Panc1 (cell line): ENCODE measurements at regions not wholly inside any gene's neighbourhood (a gene's known extent, or its start where the extent isn't known, plus 50 kb on each side); places are given as distances from the start of the nearest gene placed in this dataset.

Source experiments
- POLR2AphosphoS5 ChIP-seq: IDR thresholded peaks from 2 replicates; pipeline ENCODE4 v1.6.1; 2012; ENCODE audit warnings: mild to moderate bottlenecking, low read depth, low read length, moderate library complexity
- REST ChIP-seq, 2 experiments: IDR thresholded peaks; 2 replicates each; pipeline ENCODE4 v1.6.1; 2011 to 2012; ENCODE audit warnings: low read depth in 2 of 2, control low read depth in 1 of 2, low read length in 1 of 2, mild to moderate bottlenecking in 1 of 2, moderate library complexity in 1 of 2; ENCODE audit not compliant: insufficient read depth in 1 of 2
- TF ChIP-seq, protein P1 (sequence below): fragments of 450-650 bp; IDR thresholded peaks from 2 replicates; pipeline ENCODE4 v1.5.1; 2017; ENCODE audit warnings: mild to moderate bottlenecking

GRCh38 chr13:54357284-54357933, 1328.8 kb downstream of the OLFM4 start:
- no peak for TF ChIP-seq POLR2AphosphoS5
- TF ChIP-seq, protein P1, sequence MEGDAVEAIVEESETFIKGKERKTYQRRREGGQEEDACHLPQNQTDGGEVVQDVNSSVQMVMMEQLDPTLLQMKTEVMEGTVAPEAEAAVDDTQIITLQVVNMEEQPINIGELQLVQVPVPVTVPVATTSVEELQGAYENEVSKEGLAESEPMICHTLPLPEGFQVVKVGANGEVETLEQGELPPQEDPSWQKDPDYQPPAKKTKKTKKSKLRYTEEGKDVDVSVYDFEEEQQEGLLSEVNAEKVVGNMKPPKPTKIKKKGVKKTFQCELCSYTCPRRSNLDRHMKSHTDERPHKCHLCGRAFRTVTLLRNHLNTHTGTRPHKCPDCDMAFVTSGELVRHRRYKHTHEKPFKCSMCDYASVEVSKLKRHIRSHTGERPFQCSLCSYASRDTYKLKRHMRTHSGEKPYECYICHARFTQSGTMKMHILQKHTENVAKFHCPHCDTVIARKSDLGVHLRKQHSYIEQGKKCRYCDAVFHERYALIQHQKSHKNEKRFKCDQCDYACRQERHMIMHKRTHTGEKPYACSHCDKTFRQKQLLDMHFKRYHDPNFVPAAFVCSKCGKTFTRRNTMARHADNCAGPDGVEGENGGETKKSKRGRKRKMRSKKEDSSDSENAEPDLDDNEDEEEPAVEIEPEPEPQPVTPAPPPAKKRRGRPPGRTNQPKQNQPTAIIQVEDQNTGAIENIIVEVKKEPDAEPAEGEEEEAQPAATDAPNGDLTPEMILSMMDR: no peak
- no peak for TF ChIP-seq REST (IDR thresholded peaks at IDR 0.05; ENCODE audit: insufficient read depth in 1 of 2, low read depth in 2 of 2, low read length in 1 of 2)
